AG10803 (cell line): ENCODE measurements at regions not wholly inside any gene's neighbourhood (a gene's known extent, or its start where the extent isn't known, plus 50 kb on each side); places are given as distances from the start of the nearest gene placed in this dataset.
A peak's percentile ranks its signal among the peaks of the same experiment; 100 is the strongest.

ENCODE experiments used
- DNase-seq: peaks from one replicate; pipeline ENCODE4 v3.0.0; 2010; ENCODE audit warnings: low read depth
- H3K4me3 ChIP-seq: 2 replicates; pipeline ENCODE4 v1.5.1; 2011; ENCODE audit warnings: mild to moderate bottlenecking, low read length, control low read depth
- CTCF ChIP-seq: conservative IDR thresholded peaks from 2 replicates; pipeline ENCODE4 v1.5.1; 2011; ENCODE audit warnings: mild to moderate bottlenecking, low read length, control low read depth, inconsistent platforms

GRCh38 chrY:15535131-15535530 is 1010.8 kb downstream of the NLGN4Y start:
- DNase-seq = no peak
- no peak for TF ChIP-seq CTCF
- no peak overlapping the region for H3K4me3 ChIP-seq

- no peak for TF ChIP-seq CTCF
- peak; percentile 93 for DNase-seq
Observed at GRCh38 chrY:15535784-15536511, 1011.6 kb downstream of the NLGN4Y start.

GRCh38 chrY:15540516-15540915 is 1016.2 kb downstream of the NLGN4Y start:
- DNase-seq = peak; percentile 79
- H3K4me3 ChIP-seq = no peak overlapping the region
- no peak for TF ChIP-seq CTCF

More at GRCh38 chrY:15535784-15536511, 1011.6 kb downstream of the NLGN4Y start:
- no peak overlapping the region for H3K4me3 ChIP-seq

GRCh38 chrY:15546177-15546754 is 1021.9 kb downstream of the NLGN4Y start:
- H3K4me3 ChIP-seq = no peak overlapping the region
- no peak for DNase-seq
- TF ChIP-seq CTCF = no peak

- H3K4me3 ChIP-seq = no peak overlapping the region
- DNase-seq = peak; percentile 32
- TF ChIP-seq CTCF = no peak
Observed at GRCh38 chrY:15552074-15552473, 1027.7 kb downstream of the NLGN4Y start.

- no peak for DNase-seq
- TF ChIP-seq CTCF = no peak
- no peak overlapping the region for H3K4me3 ChIP-seq
Observed at GRCh38 chrY:15554991-15555390, 1030.7 kb downstream of the NLGN4Y start.

- DNase-seq = no peak
- peak; percentile 14 for TF ChIP-seq CTCF
- no peak overlapping the region for H3K4me3 ChIP-seq
Observed at GRCh38 chrY:15559169-15559568, 1034.8 kb downstream of the NLGN4Y start.
